ENCODE measurements at regions not wholly inside any gene's neighbourhood (a gene's known extent, or its start where the extent isn't known, plus 50 kb on each side); places are given as distances from the start of the nearest gene placed in this dataset.
"Not testable (repeated sequence)": the region's sequence is repeated elsewhere in the genome, so short reads cannot be mapped to it uniquely, and the experiment has no call there.

GRCh38 chr4:72797486-72797885 lies 228.5 kb upstream of the ADAMTS3 start:
- Histone ChIP-seq H3K9me3 (ENCODE audit: control insufficient read depth in 2 of 2, low read length in 2 of 2) (peaks cover 0 to 2% of the 10 kb centered on the region in 2 donors), H3K4me3 (ENCODE audit: low read length in 2 of 2) (no peak overlapping the region), H3K4me1 (ENCODE audit: control insufficient read depth, insufficient read depth, low read length) (no peaks in the 10 kb centered on the region), H3K36me3 (ENCODE audit: control insufficient read depth in 2 of 2, insufficient read depth in 2 of 2, low read length in 2 of 2) (no peaks in the 10 kb centered on the region), H3K9ac (ENCODE audit: low read length in 2 of 2) (no peak overlapping the region), H3K27me3 (ENCODE audit: control insufficient read depth in 1 of 2, insufficient read depth in 2 of 2, low read length in 2 of 2) (no peaks in the 10 kb centered on the region), H3K27ac (ENCODE audit: low read length) (no peak overlapping the region)

- Histone ChIP-seq H3K9me3 (ENCODE audit: control insufficient read depth in 2 of 2, low read length in 2 of 2) (peaks cover 0 to 2% of the 10 kb centered on the region in 2 donors), H3K27me3 (ENCODE audit: control insufficient read depth in 1 of 2, insufficient read depth in 2 of 2, low read length in 2 of 2) (no peaks in the 10 kb centered on the region), H3K36me3 (ENCODE audit: control insufficient read depth in 2 of 2, insufficient read depth in 2 of 2, low read length in 2 of 2) (no peaks in the 10 kb centered on the region), H3K4me1 (ENCODE audit: control insufficient read depth, insufficient read depth, low read length) (no peaks in the 10 kb centered on the region), H3K9ac (ENCODE audit: low read length in 2 of 2) (no peak overlapping the region), H3K27ac (ENCODE audit: low read length) (no peak overlapping the region), H3K4me3 (ENCODE audit: low read length in 2 of 2) (no peak overlapping the region)
Observed at GRCh38 chr4:72791054-72791453, 222.0 kb upstream of the ADAMTS3 start.

- H3K9me3 ChIP-seq (ENCODE audit: control insufficient read depth in 2 of 2, low read length in 2 of 2): no peaks in the 10 kb centered on the region
- no peaks in the 10 kb centered on the region for H3K36me3 ChIP-seq (ENCODE audit: control insufficient read depth in 2 of 2, insufficient read depth in 2 of 2, low read length in 2 of 2)
Observed at GRCh38 chr4:72786401-72786990, 217.5 kb upstream of the ADAMTS3 start.

GRCh38 chr4:72779241-72779640 lies 210.2 kb upstream of the ADAMTS3 start:
- Histone ChIP-seq H3K36me3 (ENCODE audit: control insufficient read depth in 2 of 2, insufficient read depth in 2 of 2, low read length in 2 of 2) (no peaks in the 10 kb centered on the region), H3K9ac (ENCODE audit: low read length in 2 of 2) (no peak overlapping the region), H3K9me3 (ENCODE audit: control insufficient read depth in 2 of 2, low read length in 2 of 2) (no peaks in the 10 kb centered on the region), H3K4me3 (ENCODE audit: low read length in 2 of 2) (no peak overlapping the region), H3K27ac (ENCODE audit: low read length) (no peak overlapping the region), H3K4me1 (ENCODE audit: control insufficient read depth, insufficient read depth, low read length) (no peaks in the 10 kb centered on the region), H3K27me3 (ENCODE audit: control insufficient read depth in 1 of 2, insufficient read depth in 2 of 2, low read length in 2 of 2) (peaks cover 0 to 3% of the 10 kb centered on the region in 2 donors)

More at GRCh38 chr4:72786401-72786990, 217.5 kb upstream of the ADAMTS3 start:
- H3K9ac ChIP-seq (ENCODE audit: low read length in 2 of 2): no peak overlapping the region
- H3K4me3 ChIP-seq (ENCODE audit: low read length in 2 of 2): no peak overlapping the region
- H3K27me3 ChIP-seq (ENCODE audit: control insufficient read depth in 1 of 2, insufficient read depth in 2 of 2, low read length in 2 of 2): peaks cover 0 to 3% of the 10 kb centered on the region in 2 donors
- no peaks in the 10 kb centered on the region for H3K4me1 ChIP-seq (ENCODE audit: control insufficient read depth, insufficient read depth, low read length)
- H3K27ac ChIP-seq (ENCODE audit: low read length): no peak overlapping the region

- H3K9ac ChIP-seq (ENCODE audit: low read length in 2 of 2): no peak overlapping the region
- H3K9me3 ChIP-seq (ENCODE audit: control insufficient read depth in 2 of 2, low read length in 2 of 2): no peaks in the 10 kb centered on the region
- no peaks in the 10 kb centered on the region for H3K27me3 ChIP-seq (ENCODE audit: control insufficient read depth in 1 of 2, insufficient read depth in 2 of 2, low read length in 2 of 2)
- H3K36me3 ChIP-seq (ENCODE audit: control insufficient read depth in 2 of 2, insufficient read depth in 2 of 2, low read length in 2 of 2): no peaks in the 10 kb centered on the region
- H3K4me1 ChIP-seq (ENCODE audit: control insufficient read depth, insufficient read depth, low read length): no peaks in the 10 kb centered on the region
- no peak overlapping the region for H3K4me3 ChIP-seq (ENCODE audit: low read length in 2 of 2)
- no peak overlapping the region for H3K27ac ChIP-seq (ENCODE audit: low read length)
Observed at GRCh38 chr4:72777436-72777835, 208.4 kb upstream of the ADAMTS3 start.

- Histone ChIP-seq H3K36me3 (ENCODE audit: control insufficient read depth in 2 of 2, insufficient read depth in 2 of 2, low read length in 2 of 2) (no peaks in the 10 kb centered on the region), H3K4me3 (ENCODE audit: low read length in 2 of 2) (no peak overlapping the region), H3K9me3 (ENCODE audit: control insufficient read depth in 2 of 2, low read length in 2 of 2) (no peaks in the 10 kb centered on the region), H3K9ac (ENCODE audit: low read length in 2 of 2) (no peak overlapping the region), H3K27ac (ENCODE audit: low read length) (no peak overlapping the region), H3K27me3 (ENCODE audit: control insufficient read depth in 1 of 2, insufficient read depth in 2 of 2, low read length in 2 of 2) (no peaks in the 10 kb centered on the region), H3K4me1 (ENCODE audit: control insufficient read depth, insufficient read depth, low read length) (no peaks in the 10 kb centered on the region)
Observed at GRCh38 chr4:72770708-72771107, 201.7 kb upstream of the ADAMTS3 start.

GRCh38 chr4:72768364-72768763 lies 199.3 kb upstream of the ADAMTS3 start:
- H3K27me3 ChIP-seq (ENCODE audit: control insufficient read depth in 1 of 2, insufficient read depth in 2 of 2, low read length in 2 of 2): no peaks in the 10 kb centered on the region
- H3K27ac ChIP-seq (ENCODE audit: low read length): no peak overlapping the region
- no peaks in the 10 kb centered on the region for H3K9me3 ChIP-seq (ENCODE audit: control insufficient read depth in 2 of 2, low read length in 2 of 2)
- no peak overlapping the region for H3K4me3 ChIP-seq (ENCODE audit: low read length in 2 of 2)
- no peak overlapping the region for H3K9ac ChIP-seq (ENCODE audit: low read length in 2 of 2)
- H3K4me1 ChIP-seq (ENCODE audit: control insufficient read depth, insufficient read depth, low read length): no peaks in the 10 kb centered on the region
- no peaks in the 10 kb centered on the region for H3K36me3 ChIP-seq (ENCODE audit: control insufficient read depth in 2 of 2, insufficient read depth in 2 of 2, low read length in 2 of 2)

GRCh38 chr4:72767618-72768302 lies 198.7 kb upstream of the ADAMTS3 start:
- Histone ChIP-seq H3K27me3 (ENCODE audit: control insufficient read depth in 1 of 2, insufficient read depth in 2 of 2, low read length in 2 of 2) (no peaks in the 10 kb centered on the region), H3K27ac (ENCODE audit: low read length) (no peak overlapping the region)

GRCh38 chr4:72765788-72766187 lies 196.8 kb upstream of the ADAMTS3 start:
- not testable (repeated sequence) for H3K4me1 ChIP-seq (ENCODE audit: control insufficient read depth, insufficient read depth, low read length); H3K36me3 ChIP-seq (ENCODE audit: control insufficient read depth in 2 of 2, insufficient read depth in 2 of 2, low read length in 2 of 2); H3K27ac ChIP-seq (ENCODE audit: low read length); H3K27me3 ChIP-seq (ENCODE audit: control insufficient read depth in 1 of 2, insufficient read depth in 2 of 2, low read length in 2 of 2); H3K9ac ChIP-seq (ENCODE audit: low read length in 2 of 2); H3K4me3 ChIP-seq (ENCODE audit: low read length in 2 of 2); H3K9me3 ChIP-seq (ENCODE audit: control insufficient read depth in 2 of 2, low read length in 2 of 2)

More at GRCh38 chr4:72767618-72768302, 198.7 kb upstream of the ADAMTS3 start:
- Histone ChIP-seq H3K9me3 (ENCODE audit: control insufficient read depth in 2 of 2, low read length in 2 of 2) (no peaks in the 10 kb centered on the region), H3K4me3 (ENCODE audit: low read length in 2 of 2) (no peak overlapping the region), H3K36me3 (ENCODE audit: control insufficient read depth in 2 of 2, insufficient read depth in 2 of 2, low read length in 2 of 2) (no peaks in the 10 kb centered on the region), H3K4me1 (ENCODE audit: control insufficient read depth, insufficient read depth, low read length) (no peaks in the 10 kb centered on the region), H3K9ac (ENCODE audit: low read length in 2 of 2) (no peak overlapping the region)

GRCh38 chr4:72761368-72762038 lies 192.5 kb upstream of the ADAMTS3 start:
- H3K36me3 ChIP-seq (ENCODE audit: control insufficient read depth in 2 of 2, insufficient read depth in 2 of 2, low read length in 2 of 2): no peaks in the 10 kb centered on the region
- H3K4me1 ChIP-seq (ENCODE audit: control insufficient read depth, insufficient read depth, low read length): no peaks in the 10 kb centered on the region
- H3K9ac ChIP-seq (ENCODE audit: low read length in 2 of 2): no peak overlapping the region
- H3K27ac ChIP-seq (ENCODE audit: low read length): no peak overlapping the region
- H3K9me3 ChIP-seq (ENCODE audit: control insufficient read depth in 2 of 2, low read length in 2 of 2): no peaks in the 10 kb centered on the region
- no peak overlapping the region for H3K4me3 ChIP-seq (ENCODE audit: low read length in 2 of 2)
- no peaks in the 10 kb centered on the region for H3K27me3 ChIP-seq (ENCODE audit: control insufficient read depth in 1 of 2, insufficient read depth in 2 of 2, low read length in 2 of 2)

GRCh38 chr4:72753414-72753813 lies 184.4 kb upstream of the ADAMTS3 start:
- not testable (repeated sequence) for H3K9ac ChIP-seq (ENCODE audit: low read length in 2 of 2); H3K27me3 ChIP-seq (ENCODE audit: control insufficient read depth in 1 of 2, insufficient read depth in 2 of 2, low read length in 2 of 2); H3K36me3 ChIP-seq (ENCODE audit: control insufficient read depth in 2 of 2, insufficient read depth in 2 of 2, low read length in 2 of 2); H3K27ac ChIP-seq (ENCODE audit: low read length); H3K4me1 ChIP-seq (ENCODE audit: control insufficient read depth, insufficient read depth, low read length); H3K4me3 ChIP-seq (ENCODE audit: low read length in 2 of 2)
- peaks cover 0 to 11% of the 10 kb centered on the region in 2 donors for H3K9me3 ChIP-seq (ENCODE audit: control insufficient read depth in 2 of 2, low read length in 2 of 2)
